WTC11 (cell line): ENCODE measurements at regions not wholly inside any gene's neighbourhood (a gene's known extent, or its start where the extent isn't known, plus 50 kb on each side); places are given as distances from the start of the nearest gene placed in this dataset.

Experiments
- ATAC-seq: fragments of 200-7000 bp; cut with Tn5 transposase; 2 replicates; pipeline ENCODE4 v1.10.0; 2021; ENCODE audit warnings: mild to moderate bottlenecking, moderate library complexity
- CTCF ChIA-PET: fragments of 300-600 bp; sonication (Branson Sonifier 250); formaldehyde crosslinking; loops from one replicate; lab custom pipeline; 2021; ENCODE audit warnings: antibody characterized with exemption; lab: Charles Lee
- POLR2A ChIA-PET: fragments of 350-600 bp; sonication (Branson Sonifier 250); formaldehyde crosslinking; loops from one replicate; lab custom pipeline; 2021; ENCODE audit warnings: antibody characterized with exemption; lab: Charles Lee
- DNase-seq: peaks from one replicate; pipeline ENCODE4 v3.0.0; 2021; ENCODE audit warnings: low spot score
- H3K27ac Mint-ChIP-seq: 2 replicates; pipeline ENCODE4 v1.8.0; 2021; ENCODE audit warnings: mixed read lengths
- H3K27me3 Mint-ChIP-seq: 2 replicates; pipeline ENCODE4 v1.8.0; 2021; ENCODE audit warnings: low read depth, mild to moderate bottlenecking, moderate library complexity, mixed read lengths
- H3K36me3 Mint-ChIP-seq: 2 replicates; pipeline ENCODE4 v1.8.0; 2021; ENCODE audit warnings: mixed read lengths
- H3K4me1 Mint-ChIP-seq: 2 replicates; pipeline ENCODE4 v1.8.0; 2022; ENCODE audit warnings: mixed read lengths
- H3K4me3 Mint-ChIP-seq: 2 replicates; pipeline ENCODE4 v1.8.0; 2021; ENCODE audit warnings: mild to moderate bottlenecking, moderate library complexity, mixed read lengths
- H3K9me3 Mint-ChIP-seq: 2 replicates; pipeline ENCODE4 v1.8.0; 2021; ENCODE audit warnings: mixed read lengths
- ELF4 ChIP-seq: sonication (generic); formaldehyde crosslinking; IDR thresholded peaks from 2 replicates; pipeline ENCODE4 v1.8.1; 2022; ENCODE audit warnings: low read depth, mild to moderate bottlenecking, moderate library complexity, missing genetic modification reagents
- ETV6 ChIP-seq: sonication (generic); formaldehyde crosslinking; IDR thresholded peaks from 2 replicates; pipeline ENCODE4 v1.8.1; 2022; ENCODE audit warnings: mild to moderate bottlenecking, missing genetic modification reagents
- GTF2I ChIP-seq: fragments of 250-450 bp; sonication (Bioruptor Pico); conservative IDR thresholded peaks from 2 replicates; pipeline ENCODE4 v1.4.0; 2021; ENCODE audit warnings: mild to moderate bottlenecking
- HMGA2 ChIP-seq: fragments of 250-450 bp; sonication (Bioruptor Pico); IDR thresholded peaks from 2 replicates; pipeline ENCODE4 v1.4.0; 2021; ENCODE audit warnings: mild to moderate bottlenecking, moderate library complexity
- IRF2 ChIP-seq: sonication (generic); formaldehyde crosslinking; IDR thresholded peaks from 2 replicates; pipeline ENCODE4 v1.8.0; 2022; ENCODE audit warnings: low read depth, missing genetic modification reagents, borderline replicate concordance
- JUN ChIP-seq: sonication (generic); formaldehyde crosslinking; IDR thresholded peaks from 2 replicates; pipeline ENCODE4 v1.8.0; 2023; ENCODE audit warnings: mild to moderate bottlenecking, missing genetic modification reagents
- NFE2L1 ChIP-seq: sonication (generic); formaldehyde crosslinking; IDR thresholded peaks from 2 replicates; pipeline ENCODE4 v1.8.1; 2023; ENCODE audit warnings: missing genetic modification reagents
- NR3C1 ChIP-seq: sonication (generic); formaldehyde crosslinking; conservative IDR thresholded peaks from 2 replicates; pipeline ENCODE4 v1.8.1; 2023; ENCODE audit warnings: low read depth, mild to moderate bottlenecking, missing genetic modification reagents
- OVOL2 ChIP-seq: fragments of 250-450 bp; sonication (Bioruptor Pico); IDR thresholded peaks from 2 replicates; pipeline ENCODE4 v1.9.0; 2021; ENCODE audit warnings: mild to moderate bottlenecking, borderline replicate concordance
- RORB ChIP-seq: fragments of 250-450 bp; sonication (Bioruptor Pico); IDR thresholded peaks from 2 replicates; pipeline ENCODE4 v1.9.0; 2021; ENCODE audit warnings: mild to moderate bottlenecking
- SMAD3 ChIP-seq: sonication (generic); formaldehyde crosslinking; IDR thresholded peaks from 2 replicates; pipeline ENCODE4 v1.8.0; 2022; ENCODE audit warnings: missing genetic modification reagents, mild to moderate bottlenecking, borderline replicate concordance
- TEAD1 ChIP-seq: sonication (generic); formaldehyde crosslinking; IDR thresholded peaks from 2 replicates; pipeline ENCODE4 v1.8.0; 2022; ENCODE audit warnings: mild to moderate bottlenecking, missing genetic modification reagents
- ZNF121 ChIP-seq: sonication (generic); formaldehyde crosslinking; IDR thresholded peaks from 2 replicates; pipeline ENCODE4 v1.8.0; 2023; ENCODE audit warnings: missing genetic modification reagents
- ZNF138 ChIP-seq: sonication (generic); formaldehyde crosslinking; conservative IDR thresholded peaks from 2 replicates; pipeline ENCODE4 v1.8.1; 2022; ENCODE audit warnings: mild to moderate bottlenecking, moderate library complexity, missing genetic modification reagents
- ZNF232 ChIP-seq: sonication (generic); formaldehyde crosslinking; IDR thresholded peaks from 2 replicates; pipeline ENCODE4 v1.8.0; 2022; ENCODE audit warnings: mild to moderate bottlenecking, missing genetic modification reagents
- ZNF423 ChIP-seq: fragments of 250-450 bp; sonication (Bioruptor Pico); IDR thresholded peaks from 2 replicates; pipeline ENCODE4 v2.1.2; 2022; ENCODE audit warnings: mild to moderate bottlenecking, moderate library complexity
- TF ChIP-seq, protein P1 (sequence below): fragments of 200-600 bp; IDR thresholded peaks from 2 replicates; pipeline ENCODE4 v1.8.0; 2022; ENCODE audit warnings: antibody characterized with exemption
- TF ChIP-seq, protein P2 (sequence below): fragments of 250-450 bp; sonication (Bioruptor Pico); IDR thresholded peaks from 2 replicates; pipeline ENCODE4 v1.9.0; 2021; ENCODE audit warnings: mild to moderate bottlenecking
- TF ChIP-seq, protein P3 (sequence below): fragments of 250-450 bp; sonication (Bioruptor Pico); IDR thresholded peaks from 2 replicates; pipeline ENCODE4 v1.9.0; 2021; ENCODE audit warnings: mild to moderate bottlenecking
- TF ChIP-seq, protein P4 (sequence below): sonication (generic); formaldehyde crosslinking; IDR thresholded peaks from 2 replicates; pipeline ENCODE4 v1.8.1; 2022; ENCODE audit warnings: mild to moderate bottlenecking, missing genetic modification reagents, moderate library complexity, borderline replicate concordance

DNA sequence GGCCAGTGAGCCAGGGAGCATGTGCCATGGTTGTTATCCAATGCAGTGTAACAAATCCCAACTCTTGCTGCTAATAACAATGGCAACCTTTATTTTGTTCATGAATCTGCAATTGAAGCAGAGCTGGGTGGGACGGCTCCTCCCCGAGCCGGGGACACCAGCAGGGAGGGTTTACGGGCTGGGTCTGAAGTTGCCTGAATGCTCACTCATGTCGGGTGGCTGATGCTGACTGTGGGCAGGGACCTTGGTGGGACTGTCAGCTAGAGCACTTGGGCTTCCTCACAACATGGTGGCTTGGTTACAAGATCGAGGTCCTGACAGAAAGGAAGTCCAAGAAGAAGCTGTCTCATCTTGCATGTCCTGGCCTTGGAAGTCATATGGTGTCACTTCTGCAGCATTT lies 264.5 kb downstream of the NDUFA10 start:
- Mint-ChIP-seq H3K9me3 (peaks cover 10% of the 10 kb centered on the region), H3K27ac (no peak overlapping the region), H3K27me3 (no peaks in the 10 kb centered on the region; the same call in 1 of the 2 replicates), H3K4me1 (peaks cover 9% of the 10 kb centered on the region; the same call in 1 of the 2 replicates), H3K4me3 (no peak overlapping the region), H3K36me3 (no peaks in the 10 kb centered on the region)
- POLR2A ChIA-PET: no interaction called here
- ATAC-seq: no peak
- TF ChIP-seq, protein P1, sequence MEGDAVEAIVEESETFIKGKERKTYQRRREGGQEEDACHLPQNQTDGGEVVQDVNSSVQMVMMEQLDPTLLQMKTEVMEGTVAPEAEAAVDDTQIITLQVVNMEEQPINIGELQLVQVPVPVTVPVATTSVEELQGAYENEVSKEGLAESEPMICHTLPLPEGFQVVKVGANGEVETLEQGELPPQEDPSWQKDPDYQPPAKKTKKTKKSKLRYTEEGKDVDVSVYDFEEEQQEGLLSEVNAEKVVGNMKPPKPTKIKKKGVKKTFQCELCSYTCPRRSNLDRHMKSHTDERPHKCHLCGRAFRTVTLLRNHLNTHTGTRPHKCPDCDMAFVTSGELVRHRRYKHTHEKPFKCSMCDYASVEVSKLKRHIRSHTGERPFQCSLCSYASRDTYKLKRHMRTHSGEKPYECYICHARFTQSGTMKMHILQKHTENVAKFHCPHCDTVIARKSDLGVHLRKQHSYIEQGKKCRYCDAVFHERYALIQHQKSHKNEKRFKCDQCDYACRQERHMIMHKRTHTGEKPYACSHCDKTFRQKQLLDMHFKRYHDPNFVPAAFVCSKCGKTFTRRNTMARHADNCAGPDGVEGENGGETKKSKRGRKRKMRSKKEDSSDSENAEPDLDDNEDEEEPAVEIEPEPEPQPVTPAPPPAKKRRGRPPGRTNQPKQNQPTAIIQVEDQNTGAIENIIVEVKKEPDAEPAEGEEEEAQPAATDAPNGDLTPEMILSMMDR: no peak
- TF ChIP-seq, protein P2, sequence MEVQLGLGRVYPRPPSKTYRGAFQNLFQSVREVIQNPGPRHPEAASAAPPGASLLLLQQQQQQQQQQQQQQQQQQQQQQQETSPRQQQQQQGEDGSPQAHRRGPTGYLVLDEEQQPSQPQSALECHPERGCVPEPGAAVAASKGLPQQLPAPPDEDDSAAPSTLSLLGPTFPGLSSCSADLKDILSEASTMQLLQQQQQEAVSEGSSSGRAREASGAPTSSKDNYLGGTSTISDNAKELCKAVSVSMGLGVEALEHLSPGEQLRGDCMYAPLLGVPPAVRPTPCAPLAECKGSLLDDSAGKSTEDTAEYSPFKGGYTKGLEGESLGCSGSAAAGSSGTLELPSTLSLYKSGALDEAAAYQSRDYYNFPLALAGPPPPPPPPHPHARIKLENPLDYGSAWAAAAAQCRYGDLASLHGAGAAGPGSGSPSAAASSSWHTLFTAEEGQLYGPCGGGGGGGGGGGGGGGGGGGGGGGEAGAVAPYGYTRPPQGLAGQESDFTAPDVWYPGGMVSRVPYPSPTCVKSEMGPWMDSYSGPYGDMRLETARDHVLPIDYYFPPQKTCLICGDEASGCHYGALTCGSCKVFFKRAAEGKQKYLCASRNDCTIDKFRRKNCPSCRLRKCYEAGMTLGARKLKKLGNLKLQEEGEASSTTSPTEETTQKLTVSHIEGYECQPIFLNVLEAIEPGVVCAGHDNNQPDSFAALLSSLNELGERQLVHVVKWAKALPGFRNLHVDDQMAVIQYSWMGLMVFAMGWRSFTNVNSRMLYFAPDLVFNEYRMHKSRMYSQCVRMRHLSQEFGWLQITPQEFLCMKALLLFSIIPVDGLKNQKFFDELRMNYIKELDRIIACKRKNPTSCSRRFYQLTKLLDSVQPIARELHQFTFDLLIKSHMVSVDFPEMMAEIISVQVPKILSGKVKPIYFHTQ (CRISPR knock-in tag): no peak
- TF ChIP-seq TEAD1 (CRISPR knock-in tag) (no peak), ZNF121 (CRISPR knock-in tag) (no peak)
- CTCF ChIA-PET: no interaction called here
- DNase-seq: no peak

DNA sequence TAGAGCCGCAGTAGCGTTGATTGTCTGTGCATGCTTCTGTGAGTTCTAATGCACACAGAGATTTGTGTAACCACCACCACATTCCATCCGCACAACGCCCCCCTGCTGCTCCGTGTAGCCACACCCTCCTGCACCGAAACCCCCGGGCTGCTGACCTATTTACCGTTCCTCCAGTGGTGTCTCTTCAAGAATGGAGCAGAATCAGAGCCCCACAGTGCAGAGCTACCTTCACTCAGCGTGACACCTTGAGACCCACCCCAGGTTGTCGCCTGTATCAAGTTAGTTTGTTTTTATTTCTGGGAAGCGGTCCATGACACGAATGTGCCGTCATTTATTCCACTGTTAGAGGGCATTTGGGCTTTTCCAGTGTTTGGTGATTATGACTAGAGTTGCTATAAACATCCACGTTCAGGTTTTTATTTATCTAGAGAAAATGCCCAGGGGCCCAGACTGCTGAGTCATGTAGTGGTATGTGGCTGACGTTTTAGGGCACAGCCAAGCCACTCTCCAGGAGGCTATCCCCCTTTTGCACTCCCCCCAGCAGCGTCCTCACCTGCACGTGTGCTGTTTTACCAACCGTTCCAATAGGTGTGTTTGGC lies 266.8 kb downstream of the NDUFA10 start:
- Mint-ChIP-seq H3K27me3 (no peaks in the 10 kb centered on the region; the same call in 1 of the 2 replicates), H3K9me3 (peaks cover 14% of the 10 kb centered on the region), H3K4me1 (peaks cover 9% of the 10 kb centered on the region; the same call in 1 of the 2 replicates), H3K4me3 (no peak overlapping the region), H3K36me3 (no peaks in the 10 kb centered on the region), H3K27ac (0 out of 2 replicates have a peak overlapping the region, but pooled peaks have one; percentile 16)
- CTCF ChIA-PET: interaction anchor here (0.6 kb wide), 1 partner anchor 131 kb away, joined by 3 read pairs; no protein-coding TSS in a partner anchor
- no peak for ATAC-seq
- POLR2A ChIA-PET: no interaction called here
- TF ChIP-seq SMAD3 (CRISPR knock-in tag): no peak
- no peak for TF ChIP-seq NFE2L1 (CRISPR knock-in tag)
- TF ChIP-seq GTF2I (CRISPR knock-in tag): no peak
- TF ChIP-seq HMGA2 (CRISPR knock-in tag): no peak
- no peak for TF ChIP-seq NR3C1 (CRISPR knock-in tag)
- no peak for TF ChIP-seq JUN (CRISPR knock-in tag)
- no peak for TF ChIP-seq ZNF423 (CRISPR knock-in tag)
- TF ChIP-seq, protein P3, sequence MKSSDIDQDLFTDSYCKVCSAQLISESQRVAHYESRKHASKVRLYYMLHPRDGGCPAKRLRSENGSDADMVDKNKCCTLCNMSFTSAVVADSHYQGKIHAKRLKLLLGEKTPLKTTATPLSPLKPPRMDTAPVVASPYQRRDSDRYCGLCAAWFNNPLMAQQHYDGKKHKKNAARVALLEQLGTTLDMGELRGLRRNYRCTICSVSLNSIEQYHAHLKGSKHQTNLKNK (CRISPR knock-in tag): no peak
- TF ChIP-seq ZNF138 (CRISPR knock-in tag): no peak
- TF ChIP-seq, protein P4, sequence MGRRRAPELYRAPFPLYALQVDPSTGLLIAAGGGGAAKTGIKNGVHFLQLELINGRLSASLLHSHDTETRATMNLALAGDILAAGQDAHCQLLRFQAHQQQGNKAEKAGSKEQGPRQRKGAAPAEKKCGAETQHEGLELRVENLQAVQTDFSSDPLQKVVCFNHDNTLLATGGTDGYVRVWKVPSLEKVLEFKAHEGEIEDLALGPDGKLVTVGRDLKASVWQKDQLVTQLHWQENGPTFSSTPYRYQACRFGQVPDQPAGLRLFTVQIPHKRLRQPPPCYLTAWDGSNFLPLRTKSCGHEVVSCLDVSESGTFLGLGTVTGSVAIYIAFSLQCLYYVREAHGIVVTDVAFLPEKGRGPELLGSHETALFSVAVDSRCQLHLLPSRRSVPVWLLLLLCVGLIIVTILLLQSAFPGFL (CRISPR knock-in tag): no peak
- TF ChIP-seq RORB: no peak
- TF ChIP-seq OVOL2 (CRISPR knock-in tag): no peak
- no peak for TF ChIP-seq ELF4 (CRISPR knock-in tag)
- no peak for TF ChIP-seq ZNF232 (CRISPR knock-in tag)
- no peak for TF ChIP-seq ETV6
- no peak for TF ChIP-seq IRF2 (CRISPR knock-in tag)
- DNase-seq: no peak
